Prostate gland (tissue), 2 donors: ENCODE measurements at regions not wholly inside any gene's neighbourhood (a gene's known extent, or its start where the extent isn't known, plus 50 kb on each side); places are given as distances from the start of the nearest gene placed in this dataset.
"Not testable (repeated sequence)": the region's sequence is repeated elsewhere in the genome, so short reads cannot be mapped to it uniquely, and the experiment has no call there.

Experiments used
- DNase-seq: peaks from one replicate; pipeline ENCODE4 v3.0.0-alpha.2; 2019; ENCODE audit warnings: low spot score
- H3K27ac ChIP-seq, 2 donors: fragments of 200-600 bp; sonication (generic); 2 replicates each; pipeline ENCODE4 v1.5.1; 2017 to 2019
- H3K27me3 ChIP-seq: fragments of 200-600 bp; sonication (generic); replicated peaks from 2 replicates; pipeline ENCODE4 v1.5.1; 2019; ENCODE audit not compliant: insufficient read depth
- H3K36me3 ChIP-seq, 2 donors: fragments of 200-600 bp; sonication (generic); 1 replicate in 1 of 2; 2 replicates in 1 of 2; pipeline versions ENCODE4 v1.5.1 to v1.8.1; 2017 to 2019
- H3K4me1 ChIP-seq: fragments of 200-600 bp; sonication (generic); replicated peaks from 2 replicates; pipeline ENCODE4 v1.5.1; 2019
- H3K4me3 ChIP-seq, 2 donors: fragments of 200-600 bp; sonication (generic); 2 replicates each; pipeline ENCODE4 v1.5.1; 2017 to 2019
- H3K9me3 ChIP-seq: fragments of 200-600 bp; sonication (generic); 2 replicates; pipeline ENCODE4 v1.5.1; 2017
- POLR2A ChIP-seq: fragments of 450-650 bp; IDR thresholded peaks from one replicate; pipeline ENCODE4 v1.6.1; 2016; ENCODE audit warnings: antibody characterized with exemption, mild to moderate bottlenecking
- POLR2AphosphoS5 ChIP-seq: sonication (generic); formaldehyde crosslinking; IDR thresholded peaks from one replicate; pipeline ENCODE4 v1.6.1; 2017; ENCODE audit warnings: antibody characterized with exemption
- WGBS: methylation state at CpG from one replicate; pipeline ENCODE4 v1.1.5; 2018; 5-methylcytosine and 5-hydroxymethylcytosine counted together
- intact Hi-C: fragments of 100-400 bp; cut with DNase I; formaldehyde crosslinking; loops from one replicate; pipeline ENCODE4 v1.14.2; 2022
- TF ChIP-seq, protein P1 (sequence below), 4 experiments: fragments of 200-600 bp in 2 of 4; fragments of 450-650 bp in 2 of 4; sonication (generic) in 2 of 4; IDR thresholded peaks; 1 replicate in 3 of 4; 2 replicates in 1 of 4; pipeline ENCODE4 v1.5.1; 2016 to 2019; ENCODE audit warnings: antibody characterized with exemption in 4 of 4, mild to moderate bottlenecking in 2 of 4, moderate library complexity in 2 of 4

DNA sequence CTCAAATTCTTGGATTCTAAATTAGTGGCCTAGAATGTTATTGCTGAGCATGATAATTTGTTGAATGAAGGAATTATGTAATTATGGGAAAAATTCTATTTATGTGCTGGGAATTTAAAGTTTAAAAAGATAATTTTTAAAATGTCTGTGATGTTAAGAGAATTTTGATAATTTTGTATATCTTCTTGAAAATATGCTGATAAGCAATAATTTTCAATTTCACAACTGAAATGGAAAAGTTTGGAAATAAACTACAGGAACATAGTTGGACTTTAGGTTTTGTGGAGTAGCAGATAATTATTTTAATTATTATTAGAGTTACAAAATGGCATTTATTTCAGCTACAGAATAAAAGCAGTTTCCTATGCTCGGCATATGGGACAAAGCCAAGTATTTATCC, 268.5 kb upstream of the TPK1 start:
- H3K9me3 ChIP-seq, result no peaks in the 10 kb centered on the region
- TF ChIP-seq POLR2A (no peak), POLR2AphosphoS5 (no peak)
- TF ChIP-seq, protein P1, sequence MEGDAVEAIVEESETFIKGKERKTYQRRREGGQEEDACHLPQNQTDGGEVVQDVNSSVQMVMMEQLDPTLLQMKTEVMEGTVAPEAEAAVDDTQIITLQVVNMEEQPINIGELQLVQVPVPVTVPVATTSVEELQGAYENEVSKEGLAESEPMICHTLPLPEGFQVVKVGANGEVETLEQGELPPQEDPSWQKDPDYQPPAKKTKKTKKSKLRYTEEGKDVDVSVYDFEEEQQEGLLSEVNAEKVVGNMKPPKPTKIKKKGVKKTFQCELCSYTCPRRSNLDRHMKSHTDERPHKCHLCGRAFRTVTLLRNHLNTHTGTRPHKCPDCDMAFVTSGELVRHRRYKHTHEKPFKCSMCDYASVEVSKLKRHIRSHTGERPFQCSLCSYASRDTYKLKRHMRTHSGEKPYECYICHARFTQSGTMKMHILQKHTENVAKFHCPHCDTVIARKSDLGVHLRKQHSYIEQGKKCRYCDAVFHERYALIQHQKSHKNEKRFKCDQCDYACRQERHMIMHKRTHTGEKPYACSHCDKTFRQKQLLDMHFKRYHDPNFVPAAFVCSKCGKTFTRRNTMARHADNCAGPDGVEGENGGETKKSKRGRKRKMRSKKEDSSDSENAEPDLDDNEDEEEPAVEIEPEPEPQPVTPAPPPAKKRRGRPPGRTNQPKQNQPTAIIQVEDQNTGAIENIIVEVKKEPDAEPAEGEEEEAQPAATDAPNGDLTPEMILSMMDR (IDR thresholded peaks at IDR 0.05), result no peak
- H3K4me1 ChIP-seq, result no peaks in the 10 kb centered on the region
- intact Hi-C loops, result no loop called here
- H3K27me3 ChIP-seq, result no peaks in the 10 kb centered on the region
- no peak overlapping the region for H3K4me3 ChIP-seq
- 74% methylated on average over 1 of the region's 1 CpG for WGBS
- H3K36me3 ChIP-seq, result no peaks in the 10 kb centered on the region
- DNase-seq, result no peak
- no peak overlapping the region for H3K27ac ChIP-seq

DNA sequence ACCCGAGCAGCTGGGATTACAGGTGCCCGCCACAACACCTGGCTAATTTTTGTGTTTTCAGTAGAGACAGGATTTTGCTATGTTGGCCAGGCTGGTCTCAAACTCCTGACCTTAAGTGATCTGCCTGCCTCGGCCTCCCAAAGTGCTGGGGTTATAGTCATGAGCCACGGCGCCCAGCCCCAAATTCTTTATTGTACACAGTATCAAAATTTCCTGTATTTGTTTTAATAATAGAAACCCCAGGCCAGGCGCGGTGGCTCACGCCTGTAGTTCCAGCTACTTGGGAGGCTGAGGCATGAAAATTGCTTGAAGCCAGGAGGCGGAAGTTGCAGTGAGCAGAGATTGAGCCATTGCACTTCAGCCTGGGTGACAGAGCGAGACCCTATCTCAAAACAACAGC, 266.3 kb upstream of the TPK1 start:
- H3K27ac ChIP-seq, H3K9me3 ChIP-seq, H3K27me3 ChIP-seq, intact Hi-C loops, H3K4me1 ChIP-seq, DNase-seq, H3K36me3 ChIP-seq, H3K4me3 ChIP-seq: not testable (repeated sequence)
- 98% methylated on average over 10 of the region's 10 CpGs for WGBS

DNA sequence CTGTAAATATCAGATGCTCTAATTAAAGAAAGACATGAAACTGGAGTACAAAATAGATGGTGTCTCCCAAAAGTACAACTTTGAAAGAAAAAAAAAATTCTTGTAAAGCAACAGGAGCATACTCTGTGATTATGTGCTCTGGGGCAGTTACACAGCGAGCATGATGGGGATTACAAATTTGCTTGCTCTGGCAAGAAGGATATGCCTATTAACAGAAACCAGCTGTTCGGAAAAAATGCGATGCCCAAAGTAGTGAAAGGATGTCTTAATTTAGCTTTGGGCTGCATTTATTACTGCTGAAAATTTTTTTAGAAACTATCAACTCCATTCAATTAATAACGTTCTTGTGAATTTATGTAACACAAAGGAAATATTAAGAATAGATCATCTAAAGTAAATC, 256.9 kb upstream of the TPK1 start:
- DNase-seq, result no peak
- 63% methylated on average over 4 of the region's 4 CpGs for WGBS
- Histone ChIP-seq H3K9me3 (no peaks in the 10 kb centered on the region), H3K36me3 (no peaks in the 10 kb centered on the region), H3K4me3 (no peak overlapping the region), H3K4me1 (no peaks in the 10 kb centered on the region), H3K27ac (no peak overlapping the region), H3K27me3 (no peaks in the 10 kb centered on the region)
- intact Hi-C loops, result no loop called here
- no peak for TF ChIP-seq POLR2AphosphoS5
- TF ChIP-seq POLR2A, result no peak
- TF ChIP-seq, protein P1 (IDR thresholded peaks at IDR 0.05), result no peak

DNA sequence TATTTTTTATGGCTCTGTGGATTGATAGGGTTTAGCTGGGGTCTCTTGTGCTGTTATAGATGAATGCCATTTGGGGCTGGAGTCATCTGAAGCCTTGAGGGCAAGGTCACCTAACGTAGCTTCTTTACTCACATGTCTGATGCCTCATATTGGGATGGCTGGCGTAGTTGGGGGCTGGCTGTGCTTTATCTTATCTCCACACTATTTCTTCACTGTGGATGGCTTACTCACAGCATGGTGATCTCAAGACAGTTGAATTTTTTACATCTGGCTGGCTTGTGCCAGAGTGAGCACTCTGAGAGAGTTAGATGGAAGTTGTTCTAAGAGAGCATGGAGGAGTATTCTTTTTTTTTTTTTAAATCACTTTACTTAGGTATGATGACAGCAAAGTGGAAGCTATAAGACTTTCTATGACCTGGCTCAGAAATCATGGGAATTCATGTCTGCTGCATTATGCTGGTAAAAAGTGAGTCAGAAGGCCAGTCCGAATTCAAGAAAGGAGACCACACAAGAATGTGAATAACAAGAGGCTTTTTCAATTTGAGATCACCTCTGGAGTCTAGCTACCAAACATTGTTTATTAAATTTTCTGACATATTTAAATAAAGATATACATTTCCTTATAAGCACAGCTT, 252.4 kb upstream of the TPK1 start:
- Histone ChIP-seq H3K36me3 (no peaks in the 10 kb centered on the region), H3K27ac (no peak overlapping the region), H3K4me1 (no peaks in the 10 kb centered on the region), H3K9me3 (no peaks in the 10 kb centered on the region), H3K27me3 (no peaks in the 10 kb centered on the region), H3K4me3 (no peak overlapping the region)
- TF ChIP-seq POLR2A (no peak), POLR2AphosphoS5 (no peak)
- TF ChIP-seq, protein P1 (IDR thresholded peaks at IDR 0.05), result no peak
- DNase-seq, result no peak
- whole genome bisulfite sequencing, result 59% methylated on average over 3 of the region's 3 CpGs
- intact Hi-C loops, result no loop called here

DNA sequence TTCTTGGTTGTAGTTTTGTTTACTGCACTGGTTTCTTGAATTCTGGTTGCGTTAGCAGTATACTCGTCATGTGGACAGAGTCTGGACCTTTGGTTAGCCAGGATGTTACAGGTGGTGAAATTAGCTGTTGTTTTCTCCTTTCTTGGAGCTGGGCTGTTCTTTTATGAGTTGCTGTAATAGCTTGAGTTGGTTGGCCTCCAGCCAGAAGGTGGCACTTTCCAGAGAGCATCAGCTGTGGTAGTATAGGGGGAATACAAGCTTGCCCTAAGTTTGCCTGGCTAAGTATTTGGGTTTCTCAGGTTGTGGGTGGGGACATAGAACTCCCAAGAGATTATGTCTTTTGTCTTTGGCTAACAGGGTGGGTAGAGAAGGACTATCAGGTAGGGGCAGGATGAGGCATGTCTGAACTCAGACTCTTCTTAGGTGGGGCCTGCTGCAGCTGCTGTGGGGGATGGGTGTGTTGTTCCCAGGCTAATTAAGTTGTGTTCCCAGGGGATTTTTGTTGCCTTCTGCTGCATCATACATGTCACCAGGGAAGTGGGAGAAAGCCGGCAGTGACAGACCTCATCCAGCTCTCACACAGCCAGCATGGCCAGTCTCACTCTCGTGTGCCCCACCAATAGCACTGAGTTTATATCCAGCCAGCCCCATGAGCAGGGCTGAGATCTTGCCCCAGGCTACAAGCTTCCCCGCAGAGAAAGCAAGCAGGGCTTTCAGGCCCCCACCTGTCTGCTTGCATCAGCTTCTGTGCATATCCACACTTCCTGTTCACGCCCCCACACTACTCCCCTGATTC, 246.7 kb upstream of the TPK1 start:
- no peaks in the 10 kb centered on the region for H3K9me3 ChIP-seq
- H3K4me1 ChIP-seq, result no peaks in the 10 kb centered on the region
- no peak for DNase-seq
- WGBS, result 66% methylated on average over 6 of the region's 6 CpGs
- H3K36me3 ChIP-seq, result no peaks in the 10 kb centered on the region
- H3K4me3 ChIP-seq, result no peak overlapping the region
- H3K27ac ChIP-seq, result no peak overlapping the region
- H3K27me3 ChIP-seq, result no peaks in the 10 kb centered on the region
- intact Hi-C loops, result no loop called here
- TF ChIP-seq POLR2A (no peak), POLR2AphosphoS5 (no peak)
- TF ChIP-seq, protein P1 (IDR thresholded peaks at IDR 0.05), result no peak
